ENCODE measurements at regions not wholly inside any gene's neighbourhood (a gene's known extent, or its start where the extent isn't known, plus 50 kb on each side); places are given as distances from the start of the nearest gene placed in this dataset.

DNA sequence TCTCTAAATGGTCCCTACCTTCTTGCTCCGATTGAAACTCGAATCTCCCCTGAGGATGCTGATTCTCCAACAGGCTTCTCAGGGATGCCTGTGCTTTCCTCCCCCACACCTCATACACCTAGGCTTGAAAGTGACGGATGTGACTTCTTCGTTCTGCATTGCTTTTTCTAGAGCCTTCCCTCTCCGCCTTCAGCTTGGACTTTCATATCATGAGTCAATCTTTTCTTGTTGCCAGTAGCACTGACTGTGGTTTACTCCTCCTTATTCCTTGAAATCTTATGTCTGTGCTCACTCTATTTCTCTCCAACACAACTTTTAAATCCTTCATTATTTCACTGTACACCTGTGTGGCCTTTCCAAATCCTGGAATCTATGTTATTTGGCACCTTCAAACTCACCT is 451.4 kb downstream of the TMX3 start:
- TF ChIP-seq, protein P1, sequence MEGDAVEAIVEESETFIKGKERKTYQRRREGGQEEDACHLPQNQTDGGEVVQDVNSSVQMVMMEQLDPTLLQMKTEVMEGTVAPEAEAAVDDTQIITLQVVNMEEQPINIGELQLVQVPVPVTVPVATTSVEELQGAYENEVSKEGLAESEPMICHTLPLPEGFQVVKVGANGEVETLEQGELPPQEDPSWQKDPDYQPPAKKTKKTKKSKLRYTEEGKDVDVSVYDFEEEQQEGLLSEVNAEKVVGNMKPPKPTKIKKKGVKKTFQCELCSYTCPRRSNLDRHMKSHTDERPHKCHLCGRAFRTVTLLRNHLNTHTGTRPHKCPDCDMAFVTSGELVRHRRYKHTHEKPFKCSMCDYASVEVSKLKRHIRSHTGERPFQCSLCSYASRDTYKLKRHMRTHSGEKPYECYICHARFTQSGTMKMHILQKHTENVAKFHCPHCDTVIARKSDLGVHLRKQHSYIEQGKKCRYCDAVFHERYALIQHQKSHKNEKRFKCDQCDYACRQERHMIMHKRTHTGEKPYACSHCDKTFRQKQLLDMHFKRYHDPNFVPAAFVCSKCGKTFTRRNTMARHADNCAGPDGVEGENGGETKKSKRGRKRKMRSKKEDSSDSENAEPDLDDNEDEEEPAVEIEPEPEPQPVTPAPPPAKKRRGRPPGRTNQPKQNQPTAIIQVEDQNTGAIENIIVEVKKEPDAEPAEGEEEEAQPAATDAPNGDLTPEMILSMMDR (IDR thresholded peaks at IDR 0.05): no peak
- TF ChIP-seq POLR2AphosphoS5 (IDR thresholded peaks at IDR 0.05): no peak
- TF ChIP-seq POLR2A (IDR thresholded peaks at IDR 0.05): no peak
